SK-N-SH (cell line): ENCODE measurements at regions not wholly inside any gene's neighbourhood (a gene's known extent, or its start where the extent isn't known, plus 50 kb on each side); places are given as distances from the start of the nearest gene placed in this dataset.
"Not testable (repeated sequence)": the region's sequence is repeated elsewhere in the genome, so short reads cannot be mapped to it uniquely, and the experiment has no call there.

Source experiments
- CTCF ChIA-PET: fragments of 300-600, 350-600 bp; formaldehyde crosslinking; extraction: SDS; loops from one replicate; lab custom pipeline; 2021; lab: Yijun Ruan, JAX
- POLR2A ChIA-PET: fragments of 350-600 bp; sonication (Branson Sonifier 250); formaldehyde crosslinking; extraction: SDS; loops from one replicate; lab custom pipeline; 2020; ENCODE audit warnings: antibody characterized with exemption, inconsistent platforms; lab: Yijun Ruan, JAX
- DNase-seq: peaks from one replicate; pipeline ENCODE4 v3.0.0; 2012
- H2AFZ ChIP-seq: fragments of 200-600 bp; sonication (generic); 2 replicates; pipeline ENCODE4 v1.8.1; 2016; ENCODE audit warnings: antibody characterized with exemption, mild to moderate bottlenecking, low read depth
- H3F3A ChIP-seq: fragments of 200-600 bp; sonication (generic); replicated peaks from 2 replicates; pipeline ENCODE3; 2016; ENCODE audit warnings: antibody characterized with exemption, mild to moderate bottlenecking; ENCODE audit not compliant: insufficient read depth
- H3K27ac ChIP-seq, 2 experiments: fragments of 200-500 bp in 1 of 2; fragments of 200-600 bp in 1 of 2; sonication (Bioruptor generic) in 1 of 2; sonication (generic), shearing (Covaris generic) in 1 of 2; 2 replicates each; pipeline versions ENCODE4 v1.5.1 to v1.6.1; 2014 to 2016; ENCODE audit warnings: low read depth in 2 of 2, inconsistent platforms in 1 of 2, low read length in 1 of 2, mild to moderate bottlenecking in 1 of 2, mixed read lengths in 1 of 2
- H3K27me3 ChIP-seq: fragments of 200-600 bp; sonication (generic), shearing (Covaris generic); 2 replicates; pipeline ENCODE4 v1.6.1; 2016; ENCODE audit warnings: mixed run types; ENCODE audit not compliant: insufficient read depth
- H3K36me3 ChIP-seq, 2 experiments: fragments of 200-500 bp in 1 of 2; fragments of 200-600 bp in 1 of 2; sonication (Bioruptor generic) in 1 of 2; sonication (generic) in 1 of 2; replicated peaks in 1 of 2; 2 replicates each; pipeline versions ENCODE3 to v1.5.1; 2014 to 2016; ENCODE audit warnings: low read length in 1 of 2, mild to moderate bottlenecking in 1 of 2; ENCODE audit not compliant: insufficient read depth in 2 of 2, control insufficient read depth in 1 of 2
- H3K4me1 ChIP-seq, 2 experiments: fragments of 200-500 bp in 1 of 2; fragments of 200-600 bp in 1 of 2; sonication (Bioruptor generic) in 1 of 2; sonication (generic), shearing (Covaris generic) in 1 of 2; 2 replicates each; pipeline versions ENCODE4 v1.5.1 to v1.6.1; 2014 to 2016; ENCODE audit warnings: low read depth in 1 of 2, low read length in 1 of 2, mixed run types in 1 of 2; ENCODE audit not compliant: insufficient read depth in 2 of 2, control insufficient read depth in 1 of 2
- H3K4me2 ChIP-seq: fragments of 200-600 bp; sonication (generic), shearing (Covaris generic); 2 replicates; pipeline ENCODE4 v1.6.1; 2017; ENCODE audit warnings: mixed run types
- H3K4me3 ChIP-seq, 2 experiments: fragments of 200-500 bp in 1 of 2; fragments of 200-600 bp in 1 of 2; sonication (Bioruptor generic) in 1 of 2; sonication (generic), shearing (Covaris generic) in 1 of 2; 2 replicates each; pipeline versions ENCODE4 v1.5.1 to v1.8.1; 2014 to 2016; ENCODE audit warnings: low read depth in 2 of 2, inconsistent platforms in 1 of 2, low read length in 1 of 2, mild to moderate bottlenecking in 1 of 2, mixed read lengths in 1 of 2, moderate library complexity in 1 of 2
- H3K79me2 ChIP-seq: fragments of 200-600 bp; sonication (generic); 2 replicates; pipeline ENCODE4 v1.8.1; 2017; ENCODE audit warnings: mild to moderate bottlenecking; ENCODE audit not compliant: insufficient read depth
- H3K9ac ChIP-seq: fragments of 200-600 bp; sonication (generic); 2 replicates; pipeline ENCODE4 v1.6.1; 2017; ENCODE audit warnings: mixed run types
- H3K9me2 ChIP-seq: fragments of 200-600 bp; sonication (generic); 2 replicates; pipeline ENCODE4 v1.6.1; 2017; ENCODE audit warnings: mixed run types
- H3K9me3 ChIP-seq: fragments of 200-600 bp; sonication (generic); 2 replicates; pipeline ENCODE4 v1.6.1; 2017; ENCODE audit warnings: mixed run types, mild to moderate bottlenecking, moderate library complexity
- H4K20me1 ChIP-seq: fragments of 200-600 bp; sonication (generic); 2 replicates; pipeline ENCODE4 v1.6.1; 2017; ENCODE audit warnings: mild to moderate bottlenecking, mixed run types; ENCODE audit not compliant: insufficient read depth
- CHD2 ChIP-seq: fragments of 150-350 bp; IDR thresholded peaks from 2 replicates; pipeline ENCODE4 v1.6.1; 2018; ENCODE audit warnings: low read length; ENCODE audit not compliant: partially characterized antibody
- TAF1 ChIP-seq: IDR thresholded peaks from 2 replicates; pipeline ENCODE4 v1.6.1; 2012; ENCODE audit warnings: low read depth, mild to moderate bottlenecking, low read length, moderate library complexity, borderline replicate concordance
- WGBS: methylation state at CpG from one replicate; pipeline ENCODE4 v1.1.6; 2017; ENCODE audit warnings: low lambda C conversion rate; 5-methylcytosine and 5-hydroxymethylcytosine counted together

- WGBS, result 1% methylated on average over 13 of the region's 34 CpGs
- DNase-seq, H3K36me3 ChIP-seq, H3K27me3 ChIP-seq, POLR2A ChIA-PET, H3K9me2 ChIP-seq: not testable (repeated sequence)
- Histone ChIP-seq H3K4me3 (peak overlapping the region; percentile 50; a peak in 3 of 4 replicates), H3K9ac (peak overlapping the region; percentile 43; the same call in 1 of the 2 replicates), H2AFZ (0 out of 2 replicates have a peak overlapping the region, but pooled peaks have one; percentile 74)
- 0 out of 2 replicates have a peak, but pooled peaks have one; percentile 32 for TF ChIP-seq TAF1
- TF ChIP-seq CHD2, result peak; percentile 48
- TF ChIP-seq, all 33 proteins: peak for 2; not testable (repeated sequence) for 31
- H3K9me3 ChIP-seq, H3K79me2 ChIP-seq, CTCF ChIA-PET, H3K27ac ChIP-seq, H3F3A ChIP-seq, H3K4me1 ChIP-seq, H4K20me1 ChIP-seq: not testable (repeated sequence)
- H3K4me2 ChIP-seq, result peak overlapping the region; percentile 72
Measured at GRCh38 chr2:89585558-89585920, 894.1 kb downstream of the RPIA start.

DNA sequence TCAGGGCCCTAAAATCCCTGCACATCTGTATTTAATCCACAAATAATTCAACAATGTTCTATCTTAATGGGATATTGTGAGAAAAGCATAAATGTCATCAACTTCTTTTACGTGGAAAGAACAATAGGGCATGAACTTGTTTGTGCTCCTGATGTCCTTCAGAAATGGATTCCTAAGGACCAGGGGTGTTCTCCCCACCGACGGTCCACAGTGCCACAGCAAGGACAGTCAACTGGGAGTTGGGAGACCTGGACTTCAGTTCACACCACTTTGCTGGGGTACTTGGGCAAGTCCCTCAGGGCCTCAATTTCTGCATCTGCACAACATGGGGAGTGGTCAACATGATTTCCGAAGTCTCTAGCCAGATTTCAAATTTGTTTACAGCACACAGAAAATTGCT, 908.4 kb downstream of the RPIA start:
- POLR2A ChIA-PET, DNase-seq, H4K20me1 ChIP-seq, H2AFZ ChIP-seq, H3K27me3 ChIP-seq, CTCF ChIA-PET, H3K36me3 ChIP-seq, H3K9me3 ChIP-seq, H3K27ac ChIP-seq, H3K9me2 ChIP-seq, H3K9ac ChIP-seq, H3K4me1 ChIP-seq, H3K79me2 ChIP-seq, H3K4me3 ChIP-seq, H3K4me2 ChIP-seq, H3F3A ChIP-seq: not testable (repeated sequence)
- 4% methylated on average over 3 of the region's 4 CpGs for WGBS

- H3K4me3 ChIP-seq, H2AFZ ChIP-seq, H3K4me2 ChIP-seq, DNase-seq, H3K9ac ChIP-seq, H3K36me3 ChIP-seq, H3K79me2 ChIP-seq, H4K20me1 ChIP-seq, H3K27ac ChIP-seq, H3K9me2 ChIP-seq, H3F3A ChIP-seq, CTCF ChIA-PET, POLR2A ChIA-PET, H3K9me3 ChIP-seq, H3K4me1 ChIP-seq: not testable (repeated sequence)
- WGBS, result 0% methylated on average over 2 of the region's 2 CpGs
- peaks cover 15% of the 10 kb centered on the region; the same call in 1 of the 2 replicates for H3K27me3 ChIP-seq
Measured at GRCh38 chr2:89606514-89606913, 915.0 kb downstream of the RPIA start.

DNA sequence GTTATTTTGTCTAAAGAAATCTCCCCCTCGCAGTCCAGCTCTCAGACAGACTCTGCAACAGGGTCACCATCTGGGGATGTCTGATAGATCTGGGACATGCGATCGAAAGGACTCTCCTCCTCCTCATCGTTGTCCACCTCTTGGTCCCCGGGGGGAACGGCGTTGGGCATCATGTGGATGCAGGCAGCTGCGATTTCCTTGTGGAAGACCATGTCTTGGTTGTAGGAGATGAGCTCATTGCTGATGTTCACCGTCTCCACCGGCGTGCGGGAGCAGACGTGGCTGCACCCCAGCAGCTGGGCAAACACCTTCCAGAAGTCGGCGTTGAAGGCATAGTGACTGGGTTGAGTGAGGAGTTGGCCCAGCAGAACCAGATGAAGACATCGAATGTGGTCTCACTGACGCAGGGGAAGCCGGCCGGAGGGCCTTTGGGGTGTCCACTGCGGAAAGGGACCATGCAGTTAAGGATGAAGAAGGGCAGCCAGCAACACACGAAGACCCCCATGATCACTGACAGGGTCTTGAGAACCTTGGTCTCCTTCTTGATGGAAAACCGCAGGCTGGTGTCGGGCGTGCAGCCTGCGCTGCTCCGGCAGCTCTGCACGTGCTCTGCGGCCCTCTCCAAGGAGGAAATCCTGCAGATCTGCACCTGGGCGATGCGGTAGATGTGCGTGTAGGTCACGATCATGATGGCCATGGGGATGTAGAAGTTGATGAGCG, 918.9 kb downstream of the RPIA start:
- H3K9me3 ChIP-seq, H3K36me3 ChIP-seq, POLR2A ChIA-PET, H3F3A ChIP-seq, H3K4me3 ChIP-seq, H3K4me1 ChIP-seq, H2AFZ ChIP-seq, H3K4me2 ChIP-seq, CTCF ChIA-PET, H3K27ac ChIP-seq, H3K79me2 ChIP-seq, H3K9ac ChIP-seq, H3K9me2 ChIP-seq, H4K20me1 ChIP-seq: not testable (repeated sequence)
- peaks cover 15% of the 10 kb centered on the region; the same call in 1 of the 2 replicates for H3K27me3 ChIP-seq
- DNase-seq, result peak; percentile 3
- 32% methylated on average over 32 of the region's 33 CpGs for WGBS

GRCh38 chr2:89610927-89611515, 919.5 kb downstream of the RPIA start:
- H3K4me1 ChIP-seq, H4K20me1 ChIP-seq, H3K79me2 ChIP-seq, H3F3A ChIP-seq, H3K9ac ChIP-seq, H3K9me3 ChIP-seq, H3K4me2 ChIP-seq, H2AFZ ChIP-seq, H3K9me2 ChIP-seq, H3K36me3 ChIP-seq, H3K27ac ChIP-seq, H3K4me3 ChIP-seq, CTCF ChIA-PET, POLR2A ChIA-PET: not testable (repeated sequence)
- peak; percentile 0 for DNase-seq
- H3K27me3 ChIP-seq, result peaks cover 15% of the 10 kb centered on the region; the same call in 1 of the 2 replicates
- 40% methylated on average over 37 of the region's 37 CpGs for WGBS

GRCh38 chr2:89611710-89612109, 920.2 kb downstream of the RPIA start:
- H3K79me2 ChIP-seq, H3K9me2 ChIP-seq, H3K9ac ChIP-seq, H3K4me1 ChIP-seq, H3K9me3 ChIP-seq, H3F3A ChIP-seq, H2AFZ ChIP-seq, H4K20me1 ChIP-seq, DNase-seq, CTCF ChIA-PET, H3K27ac ChIP-seq, POLR2A ChIA-PET, H3K4me2 ChIP-seq, H3K36me3 ChIP-seq, H3K4me3 ChIP-seq: not testable (repeated sequence)
- H3K27me3 ChIP-seq, result peaks cover 15% of the 10 kb centered on the region; the same call in 1 of the 2 replicates
- 12% methylated on average over 34 of the region's 42 CpGs for WGBS
